Stimulated activated CD4-positive, alpha-beta T cell treated with anti-CD3 and anti-CD28 coated beads, Interleukin-4, amount 100 ng/mL, for 24 hours (primary cell): ENCODE measurements at regions not wholly inside any gene's neighbourhood (a gene's known extent, or its start where the extent isn't known, plus 50 kb on each side); places are given as distances from the start of the nearest gene placed in this dataset.
"Not testable (repeated sequence)": the region's sequence is repeated elsewhere in the genome, so short reads cannot be mapped to it uniquely, and the experiment has no call there.

Source experiments
- DNase-seq: peaks from one replicate; pipeline ENCODE4 v3.0.0-alpha.2; 2020

DNA sequence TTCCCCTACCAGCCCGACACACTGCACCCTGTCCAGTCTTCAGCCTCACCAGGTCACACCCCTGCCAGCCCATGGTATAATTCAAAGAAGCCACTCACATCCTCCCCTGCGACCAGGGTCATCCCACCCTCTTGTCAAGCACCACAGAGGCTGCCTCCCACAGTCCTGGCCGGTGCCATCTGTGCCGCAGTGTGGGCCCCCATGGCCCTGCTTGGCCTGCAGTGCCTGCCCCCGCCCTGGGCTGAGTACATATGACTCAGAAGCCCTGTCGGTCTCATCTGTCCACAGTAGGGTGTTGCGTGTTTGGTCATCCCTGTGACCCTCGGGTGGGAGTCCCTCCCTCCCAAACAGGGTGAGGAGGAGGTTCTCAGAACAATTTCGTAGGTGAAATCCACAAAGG is 190.8 kb upstream of the AJAP1 start:
- no peak for DNase-seq

DNA sequence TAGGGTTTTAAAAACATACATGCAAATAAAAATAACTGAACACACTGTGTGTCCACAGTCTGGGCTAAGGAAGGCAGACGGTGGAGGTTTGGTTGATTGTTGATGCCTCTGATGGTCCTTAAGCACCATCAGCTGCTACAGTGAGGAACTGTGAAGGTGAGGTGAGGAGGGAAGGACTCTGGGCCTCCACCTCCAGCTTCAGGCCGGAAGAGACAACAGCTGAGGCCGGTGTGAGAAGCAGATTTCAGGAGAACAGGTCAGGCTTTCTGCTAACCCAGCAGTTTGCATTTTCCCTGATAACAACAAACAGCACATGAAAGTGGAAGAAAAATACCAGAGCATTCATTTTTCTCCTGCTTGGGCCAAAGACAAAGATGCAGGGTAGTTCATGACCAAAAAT is 189.9 kb upstream of the AJAP1 start:
- no peak for DNase-seq

DNA sequence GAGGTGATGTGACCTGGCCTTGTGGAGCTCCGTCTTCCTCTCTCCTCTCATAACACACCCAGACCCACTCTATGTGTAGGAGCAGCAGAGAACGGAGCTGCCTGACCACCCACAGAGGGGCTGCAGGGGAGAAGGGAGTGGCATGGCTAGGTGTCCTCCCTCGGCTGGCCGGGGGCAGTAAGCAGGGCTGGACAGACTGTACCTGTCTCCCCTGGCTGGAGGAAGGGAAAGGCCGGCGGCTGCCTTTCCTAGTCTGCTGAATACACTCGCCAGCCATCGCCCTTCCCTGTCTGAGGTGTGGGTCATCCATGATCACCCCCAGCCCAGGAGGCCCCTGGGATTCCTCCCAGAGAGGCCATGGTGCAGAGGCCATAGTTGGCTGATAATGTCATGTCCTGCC is 187.2 kb upstream of the AJAP1 start:
- DNase-seq, result no peak

DNA sequence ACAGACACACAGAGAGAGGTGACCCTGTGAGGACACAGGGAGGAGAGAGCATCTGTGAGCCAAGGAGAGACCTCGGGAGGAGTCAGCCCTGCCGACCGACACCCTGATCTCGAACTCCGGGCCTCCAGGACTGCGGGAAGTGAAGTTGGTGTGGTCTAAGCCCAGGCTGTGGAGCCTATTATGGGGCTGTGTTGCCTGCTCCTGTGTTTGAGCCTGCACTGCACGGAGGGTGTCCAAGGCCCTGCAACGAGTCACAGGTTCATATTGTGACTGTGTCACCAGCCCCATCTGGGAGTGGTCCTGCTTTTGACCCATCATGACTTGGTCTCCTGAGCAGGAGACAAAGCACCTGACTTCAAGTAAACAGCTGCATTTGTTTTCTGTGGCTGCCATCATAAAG is 186.0 kb upstream of the AJAP1 start:
- DNase-seq, result no peak

DNA sequence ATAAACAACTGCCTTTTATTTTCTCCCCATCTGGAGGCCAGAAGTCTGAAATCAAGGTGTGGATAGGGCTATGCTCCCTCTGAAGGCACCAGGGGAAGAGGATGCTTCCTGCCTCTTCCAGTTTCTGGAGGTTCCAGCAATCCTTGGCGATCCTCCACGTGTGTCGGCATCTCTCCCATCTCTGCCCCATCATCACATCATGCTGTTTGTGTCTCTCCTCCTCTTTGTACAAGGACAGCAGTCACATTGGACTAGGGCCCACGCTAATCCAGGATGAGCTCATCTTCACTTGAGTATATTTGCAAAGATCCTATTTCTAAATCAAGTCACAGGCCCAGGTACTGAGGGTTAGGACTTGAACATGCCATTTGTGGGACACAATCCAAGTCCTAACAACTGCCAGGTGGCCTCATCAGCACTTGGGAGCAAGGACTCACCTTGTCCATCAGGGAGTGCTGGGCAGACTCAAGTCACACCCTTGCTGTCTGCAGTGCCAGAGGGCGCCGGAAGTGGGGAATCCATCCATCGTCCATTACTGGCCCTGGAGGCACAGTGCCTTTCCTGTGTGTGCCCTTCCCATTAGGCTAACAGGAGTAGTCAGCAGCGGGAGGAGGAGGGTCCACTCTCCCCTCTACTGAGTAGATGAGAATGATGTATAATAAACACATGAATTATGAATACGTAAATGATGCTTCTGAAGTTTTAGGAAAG is 185.4 kb upstream of the AJAP1 start:
- no peak for DNase-seq

DNA sequence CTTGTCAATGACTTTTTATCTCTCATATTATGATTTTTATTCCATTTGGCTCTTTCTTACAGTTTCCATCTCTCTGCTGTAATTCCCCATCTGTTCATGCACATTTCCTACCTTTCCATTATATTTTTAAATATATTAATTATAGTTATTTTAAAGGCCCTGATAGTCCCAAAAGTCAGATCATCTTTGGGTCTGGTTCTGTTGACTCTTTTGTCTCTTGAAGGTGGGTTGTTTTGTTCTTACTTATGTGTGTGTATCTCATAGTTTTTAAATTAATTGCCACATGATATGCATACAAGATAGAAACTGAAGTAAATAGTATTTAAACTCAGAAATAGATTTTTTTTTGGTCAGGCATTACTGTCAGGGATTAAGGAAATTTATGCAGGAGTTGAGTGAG is 178.0 kb upstream of the AJAP1 start:
- no peak for DNase-seq

DNA sequence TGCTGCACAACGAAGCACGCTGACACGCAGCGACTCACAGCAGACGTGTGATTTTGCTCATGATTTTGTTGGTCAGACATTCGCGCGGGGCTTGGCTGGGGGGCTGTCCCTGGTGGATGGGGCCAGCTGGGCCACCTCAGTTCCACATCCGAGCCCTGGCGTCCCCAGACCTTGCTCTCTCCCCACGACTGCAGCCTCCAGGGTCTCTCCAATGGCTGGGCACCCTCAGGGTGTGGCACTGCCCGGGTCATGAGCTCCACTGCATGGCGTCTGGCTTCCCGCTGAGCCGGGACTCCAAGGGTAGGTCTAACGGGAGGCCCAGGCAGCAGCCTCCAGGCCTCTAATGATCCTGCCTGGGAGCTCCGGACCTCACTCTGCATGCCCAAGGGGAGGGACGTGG is 173.0 kb upstream of the AJAP1 start:
- no peak for DNase-seq

DNA sequence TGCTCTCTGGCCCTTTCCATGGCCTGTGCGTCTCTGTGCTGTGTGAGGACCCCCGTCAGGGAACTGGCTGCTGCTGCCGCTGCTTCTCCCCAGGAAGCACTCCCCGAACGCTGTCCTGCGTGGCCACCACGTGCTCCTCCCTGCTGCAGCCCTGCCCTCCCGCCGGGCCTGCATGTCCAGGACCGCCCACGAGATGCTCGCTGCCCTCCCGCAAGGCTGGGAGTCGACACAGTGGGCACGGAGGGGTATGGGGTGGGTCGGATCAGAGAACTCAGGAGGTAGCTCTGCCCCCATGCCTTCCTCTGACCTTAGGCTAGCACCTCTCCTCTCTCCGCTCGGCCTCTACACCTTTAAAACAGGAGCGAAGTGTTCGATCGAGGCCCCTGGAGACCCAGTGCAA is 171.9 kb upstream of the AJAP1 start:
- DNase-seq, result no peak

DNA sequence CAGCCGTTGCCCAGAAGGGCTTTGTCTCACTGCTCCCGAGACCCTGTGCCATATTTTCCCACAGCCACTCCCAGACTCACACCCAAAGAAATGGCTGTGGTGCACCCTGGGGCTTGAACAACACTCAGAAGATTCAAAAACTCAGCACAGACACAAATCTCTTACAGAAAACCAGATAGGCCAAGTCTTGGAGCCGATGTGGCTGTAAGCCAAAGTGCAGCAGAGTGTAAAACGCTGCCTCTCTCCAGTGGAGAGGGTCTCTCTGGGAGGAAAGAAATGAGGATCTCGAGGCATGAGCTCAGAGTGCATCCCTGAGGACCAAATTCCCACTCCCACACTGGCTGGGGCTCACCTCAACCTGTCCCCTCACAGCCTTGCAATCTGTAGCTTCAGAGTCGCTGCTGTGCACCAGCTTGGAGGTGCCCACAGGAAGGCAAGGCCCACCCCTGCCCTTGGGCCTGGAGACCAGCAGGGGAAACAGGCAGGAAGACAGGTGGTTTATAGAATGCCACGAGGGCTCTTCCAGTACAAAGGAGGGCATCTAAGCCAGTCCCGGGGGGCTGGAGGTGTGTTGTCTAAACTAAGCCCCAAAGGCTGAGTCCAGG is 171.3 kb upstream of the AJAP1 start:
- no peak for DNase-seq

DNA sequence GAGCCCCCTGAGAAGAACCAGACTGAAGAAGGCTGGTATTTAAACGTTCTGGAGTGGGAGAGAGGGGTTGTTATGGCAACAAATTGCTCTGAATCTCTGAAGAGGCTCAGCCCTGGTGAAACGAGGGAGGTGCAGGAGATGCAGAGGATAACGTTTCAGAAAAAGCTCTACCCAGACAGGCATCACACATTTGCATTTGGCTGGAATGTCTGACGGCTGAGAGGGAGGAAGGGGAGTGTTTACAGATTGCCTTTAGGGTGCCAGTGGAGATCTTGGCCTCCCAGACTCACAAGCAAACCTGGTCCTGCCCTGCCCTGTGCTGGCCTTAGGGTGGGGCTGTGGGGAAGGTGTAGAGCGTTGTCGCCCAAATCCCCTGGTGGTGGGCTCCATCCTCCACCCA is 169.0 kb upstream of the AJAP1 start:
- DNase-seq, result no peak

DNA sequence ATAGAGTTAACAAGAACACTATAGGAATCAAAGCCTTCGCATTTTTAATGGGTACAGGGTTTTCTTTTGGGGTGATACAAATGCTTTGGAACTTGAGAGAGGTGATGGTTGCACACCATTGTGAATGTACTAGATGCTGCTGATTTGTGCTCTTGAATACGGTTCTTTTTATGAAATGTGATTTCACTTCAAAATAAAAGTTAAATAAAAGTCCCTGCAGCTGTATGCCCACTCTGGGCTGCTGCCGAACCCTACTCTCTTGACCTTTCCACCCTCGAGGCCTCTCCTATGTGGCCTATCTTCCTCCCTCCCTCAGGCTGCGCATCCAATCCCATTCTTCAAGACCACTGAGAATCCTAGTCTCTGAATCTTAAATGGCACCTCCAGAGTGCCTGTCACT is 168.5 kb upstream of the AJAP1 start:
- no peak for DNase-seq

DNA sequence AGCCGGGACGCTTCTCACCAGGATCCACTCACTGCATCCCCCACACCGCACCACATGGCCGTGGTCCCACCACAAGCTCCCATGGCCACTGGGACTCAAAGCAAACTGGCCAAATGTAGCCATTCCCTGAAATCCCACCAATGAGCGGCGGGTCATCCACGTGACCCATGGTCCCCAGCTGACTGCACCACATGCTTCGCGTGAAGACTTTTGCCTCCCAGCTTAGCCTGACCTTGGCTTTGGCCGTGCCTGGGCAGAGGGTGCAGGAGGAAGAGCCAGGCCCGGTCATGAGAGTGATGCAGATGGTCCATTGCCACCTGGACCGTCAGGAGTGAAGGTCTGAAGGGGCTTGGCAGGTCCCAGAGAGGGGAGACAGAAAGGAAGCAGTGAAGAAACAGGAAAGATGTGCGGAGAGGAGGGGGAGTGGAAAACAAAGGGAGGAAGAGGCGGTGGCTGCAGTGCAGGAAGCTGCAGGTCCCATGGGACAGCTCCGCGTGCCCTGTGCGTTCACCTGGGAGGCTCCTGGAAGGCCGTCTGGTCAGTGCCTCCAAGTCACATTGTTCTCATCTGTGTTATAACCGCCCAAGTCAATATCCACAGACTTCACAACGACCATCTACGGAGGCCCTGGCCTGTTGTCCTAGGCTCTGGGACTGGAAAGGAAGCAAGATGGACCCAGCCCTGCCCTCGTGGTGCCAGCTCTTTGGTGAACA is 167.8 kb upstream of the AJAP1 start:
- DNase-seq, result no peak

DNA sequence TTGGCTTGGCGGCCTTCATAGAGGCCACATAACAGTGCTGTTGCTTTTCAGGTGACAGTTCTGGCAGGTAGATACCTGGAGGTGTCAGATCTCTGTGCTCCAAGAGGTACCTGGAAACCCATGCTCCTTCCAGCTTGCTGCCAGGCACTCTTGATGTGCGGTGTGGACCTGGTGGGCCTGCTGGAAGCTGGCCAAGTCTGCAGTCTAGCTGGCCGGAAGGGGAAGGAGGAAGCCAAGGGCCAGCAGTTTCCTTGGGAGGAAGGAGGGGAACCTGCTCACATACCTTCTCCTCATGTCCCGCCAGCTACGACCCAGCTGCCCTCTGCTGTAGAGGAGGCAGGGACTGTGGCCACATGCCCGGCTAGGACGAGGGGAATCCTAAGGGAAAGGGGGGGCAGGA is 166.4 kb upstream of the AJAP1 start:
- DNase-seq, result no peak

DNA sequence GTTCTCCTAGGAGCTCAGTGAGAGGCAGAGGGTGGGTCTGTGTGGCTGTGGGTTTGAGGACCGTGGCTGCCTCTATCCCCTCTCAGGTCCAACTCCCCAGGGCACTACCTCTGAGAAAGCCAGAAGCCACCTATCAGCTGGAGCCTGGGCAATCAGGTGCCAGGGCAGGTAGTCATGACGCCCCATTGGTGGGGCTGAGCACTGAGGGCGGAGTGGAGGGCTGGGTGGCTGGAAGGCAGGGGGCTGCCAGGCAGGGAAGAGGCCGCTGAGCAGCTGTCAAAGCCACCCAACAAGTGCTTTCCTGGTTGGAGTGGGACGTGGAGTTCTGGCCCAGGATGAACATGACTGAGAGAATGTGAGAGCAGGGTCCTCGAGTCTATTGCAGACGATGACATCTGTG is 164.9 kb upstream of the AJAP1 start:
- DNase-seq, result no peak

DNA sequence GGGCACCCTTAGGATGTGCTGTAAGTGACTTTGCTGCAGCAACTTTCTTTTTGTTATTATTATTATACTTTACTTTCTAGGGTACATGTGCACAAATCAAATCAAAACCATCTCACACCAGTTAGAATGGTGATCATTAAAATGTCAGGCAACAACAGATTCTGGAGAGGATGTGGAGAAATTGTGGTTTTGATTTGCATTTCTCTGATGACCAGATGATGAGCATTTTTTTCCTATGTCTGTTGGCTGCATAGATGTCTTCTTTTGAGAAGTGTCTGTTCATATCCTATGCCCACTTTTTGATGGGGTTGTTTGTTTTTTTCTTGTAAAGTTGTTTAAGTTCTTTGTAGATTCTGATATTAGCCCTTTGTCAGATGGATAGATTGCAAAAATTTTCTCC is 164.4 kb upstream of the AJAP1 start:
- DNase-seq, result not testable (repeated sequence)

DNA sequence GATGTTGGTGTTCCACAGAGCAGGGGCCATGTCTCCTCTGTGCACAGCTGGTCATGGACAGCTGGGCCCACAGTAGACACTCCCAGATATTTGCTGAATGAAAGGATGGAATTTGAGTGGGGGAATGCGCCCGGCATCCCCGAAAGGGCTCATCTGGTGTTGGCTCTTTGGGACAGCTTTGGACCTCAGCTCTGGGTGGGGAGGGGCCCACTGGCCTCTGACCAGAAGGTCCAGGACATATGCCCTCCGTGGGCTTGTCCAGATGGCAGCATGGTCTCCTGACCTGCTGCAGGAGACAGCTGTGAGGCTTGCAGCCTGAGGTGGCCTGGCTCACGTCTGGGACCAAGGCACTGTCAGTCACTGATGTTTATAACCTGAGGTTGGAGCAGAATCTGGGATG is 160.4 kb upstream of the AJAP1 start:
- DNase-seq, result no peak

DNA sequence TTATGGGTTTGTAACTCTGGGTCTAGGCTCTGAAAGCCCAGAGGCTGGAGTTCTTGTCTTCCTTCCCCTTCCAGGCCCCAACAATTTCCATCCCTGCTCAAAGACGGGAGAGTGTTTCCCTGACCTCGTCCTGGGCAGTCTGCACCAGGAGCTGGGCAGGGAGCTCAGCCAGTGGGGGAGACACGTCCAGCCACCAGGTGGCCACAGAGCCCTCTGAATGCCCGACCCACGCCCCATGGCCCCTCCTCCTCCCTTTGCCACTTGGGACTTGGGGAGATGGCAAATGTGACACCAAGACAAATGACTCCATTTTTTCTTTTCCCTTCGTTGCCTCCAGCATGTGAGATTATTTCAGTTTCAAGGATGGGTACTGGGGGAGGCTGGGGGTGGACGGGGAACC is 159.9 kb upstream of the AJAP1 start:
- no peak for DNase-seq

DNA sequence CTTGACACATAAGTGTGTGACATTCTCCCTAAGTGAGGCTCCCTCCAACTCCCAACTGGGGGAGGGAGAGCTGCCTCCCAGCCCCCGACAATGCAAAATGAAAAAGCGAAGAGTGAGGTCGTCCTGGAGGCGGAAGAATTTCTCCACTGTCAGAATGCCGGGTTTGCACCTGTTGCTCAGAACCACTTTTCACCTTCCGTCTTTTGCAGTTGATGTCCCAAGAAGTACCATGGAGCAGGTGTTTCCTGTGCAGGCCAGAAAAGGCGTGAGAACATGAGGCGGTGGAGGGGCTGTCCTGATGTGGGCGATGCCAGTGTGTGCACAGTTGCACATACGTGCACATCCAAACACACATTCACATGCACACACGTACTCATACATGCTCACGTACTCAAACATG is 158.6 kb upstream of the AJAP1 start:
- DNase-seq, result no peak

DNA sequence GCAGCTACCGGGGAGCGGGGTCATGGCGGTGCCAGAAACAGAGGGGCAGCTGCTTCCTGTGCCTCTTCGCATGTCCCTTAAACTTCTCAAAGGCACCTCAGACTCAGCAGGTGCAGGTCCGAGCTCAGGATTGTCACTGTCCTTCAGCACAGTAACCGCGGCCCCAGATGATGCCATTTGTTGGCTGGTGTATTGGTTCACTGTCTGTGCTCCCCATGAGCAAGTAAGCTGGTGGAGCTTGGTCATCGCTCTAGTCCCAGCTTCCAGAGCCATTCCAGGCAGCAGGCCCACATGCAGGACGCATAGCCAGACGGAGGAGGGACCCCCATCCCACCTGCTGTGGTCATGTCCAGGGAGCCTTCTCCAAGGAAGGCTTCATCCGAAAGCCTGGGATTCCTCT is 154.0 kb upstream of the AJAP1 start:
- no peak for DNase-seq

DNA sequence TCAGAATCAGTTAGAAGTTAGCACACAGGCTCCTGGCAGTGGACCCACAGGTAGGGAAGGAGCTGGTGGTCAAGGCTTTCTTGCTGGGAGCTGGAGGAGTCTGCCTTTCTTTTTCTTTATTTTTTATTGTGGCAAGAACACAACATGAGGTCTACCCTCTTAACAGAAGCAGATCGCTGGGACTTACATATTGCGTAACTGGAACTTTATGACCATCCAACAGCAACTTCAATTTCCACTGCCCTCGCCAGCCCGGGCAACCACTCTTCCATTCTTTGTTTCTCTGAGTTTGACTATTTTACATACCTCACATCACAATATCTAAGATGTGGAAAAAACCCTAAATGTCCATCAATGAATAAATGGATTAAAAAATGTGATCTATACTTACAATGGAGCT is 147.8 kb upstream of the AJAP1 start:
- DNase-seq, result no peak

DNA sequence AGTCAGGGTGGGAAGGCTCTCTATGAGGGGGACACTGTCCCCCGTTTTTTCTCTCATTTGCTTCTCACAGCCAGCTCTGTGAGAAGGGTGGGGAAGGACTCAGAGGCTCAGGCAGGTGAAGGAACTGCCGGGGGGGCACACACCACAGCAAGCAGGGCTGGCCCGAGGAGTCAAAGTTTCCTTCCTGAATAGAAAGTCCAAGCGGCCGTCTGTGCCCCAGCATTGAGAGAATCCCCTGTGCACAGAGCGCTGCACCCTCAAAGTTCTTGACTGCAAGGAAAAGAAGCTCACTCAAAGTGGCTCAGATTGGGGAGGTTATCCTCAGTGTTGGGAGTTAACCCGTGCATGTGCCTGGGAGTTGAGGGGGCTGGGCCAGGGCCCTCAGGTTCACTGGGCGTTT is 145.2 kb upstream of the AJAP1 start:
- no peak for DNase-seq

DNA sequence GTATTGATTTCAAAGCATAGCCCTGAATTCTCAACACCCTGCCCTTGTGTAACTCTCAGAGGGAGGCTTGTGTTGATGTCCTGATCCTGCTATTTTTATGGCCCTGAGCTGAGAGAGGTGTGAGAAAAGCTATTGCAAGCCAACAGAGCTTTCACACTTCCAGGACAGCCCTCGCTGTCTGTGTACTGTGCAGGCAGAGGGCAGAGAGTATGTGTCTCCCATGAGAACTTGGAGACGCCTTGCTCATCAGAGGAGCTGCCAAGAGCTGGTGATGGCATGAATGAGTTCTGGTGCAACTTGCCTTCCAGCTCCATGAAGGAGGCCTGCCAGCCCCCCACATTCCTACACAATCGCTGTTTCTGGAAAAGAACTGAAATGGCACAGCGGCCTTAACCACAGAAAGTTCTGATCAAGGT is 144.1 kb upstream of the AJAP1 start:
- DNase-seq, result no peak

DNA sequence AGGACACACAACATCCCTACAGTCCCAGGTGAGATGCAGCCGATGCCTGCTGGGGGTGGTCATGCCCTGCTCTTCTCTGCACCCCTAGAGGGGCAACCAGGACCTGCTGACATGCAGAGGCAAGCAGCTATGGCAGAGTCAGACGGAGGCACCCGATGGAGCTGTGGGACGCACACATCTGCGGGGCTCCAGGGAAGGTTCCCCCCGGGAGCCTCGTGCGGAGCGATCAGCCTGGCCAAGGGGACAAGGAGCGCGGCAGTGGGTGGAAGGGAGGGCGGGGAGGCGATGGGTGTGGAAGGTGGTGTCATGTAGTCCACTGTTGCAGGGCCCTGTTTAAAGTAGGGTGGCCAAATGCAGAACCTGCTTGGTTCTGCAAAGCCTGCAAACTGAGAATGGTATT is 143.0 kb upstream of the AJAP1 start:
- DNase-seq, result no peak

DNA sequence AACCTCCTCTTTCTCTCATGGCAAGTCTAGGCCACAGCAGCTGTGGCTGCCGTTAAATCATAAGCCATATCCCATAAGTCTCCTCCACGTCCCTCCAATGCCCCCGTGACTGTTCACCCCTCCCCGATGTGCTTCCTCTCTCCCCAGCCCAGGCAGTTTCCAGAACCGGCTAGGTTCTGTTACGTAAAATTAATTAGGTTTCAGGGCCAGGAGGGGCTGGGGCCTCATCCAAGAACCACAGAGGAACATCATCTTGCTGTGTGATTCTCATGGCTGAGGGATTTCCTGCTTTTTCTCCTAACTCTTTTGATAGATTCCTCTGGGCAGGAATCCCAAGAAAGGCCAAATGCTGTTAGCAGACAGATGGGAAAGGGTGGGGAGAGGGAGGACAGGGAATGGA is 141.8 kb upstream of the AJAP1 start:
- no peak for DNase-seq

DNA sequence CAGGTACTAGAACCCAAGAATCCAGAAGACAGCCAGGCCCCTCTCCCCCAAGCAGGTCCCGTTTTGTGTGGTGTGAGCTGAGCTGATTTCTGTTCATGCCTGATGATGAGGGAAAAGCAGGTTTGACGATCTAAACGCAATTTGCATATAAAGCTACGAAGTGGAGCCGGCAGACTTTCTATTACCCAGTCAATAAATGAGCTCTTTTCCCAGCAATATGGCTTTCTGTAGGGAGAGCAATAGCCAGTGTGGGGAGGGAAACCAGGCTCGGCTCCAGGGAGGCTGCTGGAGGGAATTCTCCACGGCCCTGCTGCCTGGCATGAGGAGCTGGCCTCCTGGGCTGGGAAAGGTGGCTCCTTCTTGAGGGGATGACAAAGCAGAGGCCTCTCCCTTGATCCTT is 140.7 kb upstream of the AJAP1 start:
- DNase-seq, result no peak
